CD4-positive, alpha-beta memory T cell (primary cell): ENCODE measurements at regions not wholly inside any gene's neighbourhood (a gene's known extent, or its start where the extent isn't known, plus 50 kb on each side); places are given as distances from the start of the nearest gene placed in this dataset.

Experiments used
- CTCF ChIA-PET: fragments of 350-600 bp; sonication (Branson Sonifier 250); formaldehyde crosslinking; loops from one replicate; lab custom pipeline; 2021; ENCODE audit warnings: inconsistent platforms; ENCODE audit not compliant: partially characterized antibody; lab: Charles Lee
- POLR2A ChIA-PET: fragments of 350-600 bp; sonication (Branson Sonifier 250); formaldehyde crosslinking; loops from one replicate; lab custom pipeline; 2021; ENCODE audit not compliant: partially characterized antibody; lab: Charles Lee
- DNase-seq, 5 donors: peaks; one replicate each; pipeline versions ENCODE4 v3.0.0 to v3.0.0-alpha.2; 2020 to 2022; ENCODE audit warnings: mixed read lengths in 1 of 5
- H3K27ac ChIP-seq: one replicate; pipeline ENCODE4 v1.7.0; 2013; ENCODE audit warnings: low read depth, low read length
- H3K27me3 ChIP-seq: 2 replicates; pipeline ENCODE4 v1.7.0; 2013; ENCODE audit warnings: mild to moderate bottlenecking, low read length, moderate library complexity; ENCODE audit not compliant: insufficient read depth
- H3K36me3 ChIP-seq: 2 replicates; pipeline ENCODE4 v1.7.0; 2013; ENCODE audit warnings: mild to moderate bottlenecking, low read length, moderate library complexity; ENCODE audit not compliant: insufficient read depth
- H3K4me1 ChIP-seq: 2 replicates; pipeline ENCODE4 v1.7.0; 2013; ENCODE audit warnings: mild to moderate bottlenecking, low read length, moderate library complexity; ENCODE audit not compliant: insufficient read depth
- H3K4me3 ChIP-seq, 2 donors: one replicate each; pipeline ENCODE4 v1.7.0; 2013; ENCODE audit warnings: low read length in 2 of 2, mild to moderate bottlenecking in 1 of 2
- H3K9me3 ChIP-seq, 2 donors: one replicate each; pipeline ENCODE4 v1.7.0; 2013; ENCODE audit warnings: low read length in 2 of 2, control low read depth in 1 of 2; ENCODE audit not compliant: control insufficient read depth in 1 of 2
- H3K27ac Mint-ChIP-seq, 7 donors: one replicate each; pipeline ENCODE4 v1.8.0; 2020 to 2021; ENCODE audit warnings: mixed read lengths in 7 of 7, mild to moderate bottlenecking in 6 of 7, inconsistent platforms in 3 of 7, moderate library complexity in 3 of 7
- H3K27me3 Mint-ChIP-seq, 2 donors: one replicate each; pipeline ENCODE4 v1.8.0; 2020 to 2021; ENCODE audit warnings: mixed read lengths in 2 of 2
- H3K36me3 Mint-ChIP-seq, 2 donors: one replicate each; pipeline ENCODE4 v1.8.0; 2020 to 2021; ENCODE audit warnings: mixed read lengths in 2 of 2, inconsistent platforms in 1 of 2, mild to moderate bottlenecking in 1 of 2
- H3K4me1 Mint-ChIP-seq, 4 donors: one replicate each; pipeline ENCODE4 v1.8.0; 2020 to 2021; ENCODE audit warnings: mixed read lengths in 4 of 4, mild to moderate bottlenecking in 1 of 4
- H3K4me3 Mint-ChIP-seq, 8 donors: one replicate each; pipeline ENCODE4 v1.8.0; 2020 to 2021; ENCODE audit warnings: mixed read lengths in 8 of 8, mild to moderate bottlenecking in 7 of 8, moderate library complexity in 6 of 8, inconsistent platforms in 3 of 8
- H3K9me3 Mint-ChIP-seq, 8 donors: one replicate each; pipeline ENCODE4 v1.8.0; 2020 to 2021; ENCODE audit warnings: mixed read lengths in 8 of 8, mild to moderate bottlenecking in 5 of 8, inconsistent platforms in 3 of 8, moderate library complexity in 1 of 8
- intact Hi-C: fragments of 100-400 bp; cut with micrococcal nuclease; formaldehyde crosslinking; loops from one replicate; pipeline ENCODE4 v1.15.1; 2023

DNA sequence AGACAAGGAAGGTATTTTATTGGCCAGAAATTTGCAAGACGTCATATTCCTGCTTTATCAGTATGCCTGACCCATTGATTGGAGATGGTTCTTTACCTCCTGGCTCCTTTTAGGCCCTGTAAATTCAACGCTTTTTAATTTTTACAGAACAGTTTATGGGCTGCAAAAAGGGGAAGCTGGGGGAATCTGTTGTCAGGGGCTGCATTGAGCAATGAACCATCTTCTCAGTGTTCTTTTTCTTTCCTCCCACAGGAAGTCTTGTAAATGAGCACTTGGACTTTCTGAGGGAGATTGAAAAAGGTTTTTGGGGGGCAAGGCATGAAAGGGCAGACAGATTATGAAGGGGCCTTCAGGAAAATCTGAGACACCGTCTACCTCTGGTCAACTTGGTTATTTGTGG is 503.6 kb upstream of the TNP1 start:
- DNase-seq = no peak
- ChIA-PET POLR2A (no interaction called here), CTCF (no interaction called here)
- Histone ChIP-seq H3K36me3 (no peaks in the 10 kb centered on the region), H3K27me3 (no peaks in the 10 kb centered on the region), H3K9me3 (no peaks in the 10 kb centered on the region), H3K27ac (no peak overlapping the region), H3K4me3 (no peak overlapping the region), H3K4me1 (no peaks in the 10 kb centered on the region)
- no peaks in the 10 kb centered on the region for H3K36me3 Mint-ChIP-seq
- no peak overlapping the region for H3K4me3 Mint-ChIP-seq
- H3K9me3 Mint-ChIP-seq = no peaks in the 10 kb centered on the region
- no peaks in the 10 kb centered on the region for H3K4me1 Mint-ChIP-seq
- H3K27ac Mint-ChIP-seq = no peak overlapping the region
- intact Hi-C loops = no loop called here
- no peaks in the 10 kb centered on the region for H3K27me3 Mint-ChIP-seq

DNA sequence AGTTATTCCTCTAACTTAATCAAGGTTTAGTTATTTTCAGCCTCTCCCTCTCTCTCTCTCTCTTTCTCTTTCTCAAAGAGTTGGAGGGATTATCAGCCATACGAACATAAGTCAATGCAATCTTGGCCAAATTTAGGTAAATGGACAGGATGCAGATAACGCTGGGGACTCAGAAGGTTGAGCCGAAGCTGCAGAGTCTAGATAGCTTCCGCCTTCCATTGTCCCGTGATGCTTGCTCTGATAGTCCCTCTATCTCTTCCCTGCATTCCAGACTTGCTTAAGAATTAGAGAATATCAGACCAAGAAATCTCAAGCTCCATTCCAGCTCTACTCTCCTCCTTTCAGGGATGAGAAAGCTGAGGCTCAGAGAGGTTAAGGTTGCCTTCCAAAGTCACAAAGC is 502.8 kb upstream of the TNP1 start:
- H3K27me3 ChIP-seq = no peaks in the 10 kb centered on the region
- no peak overlapping the region for H3K4me3 ChIP-seq
- POLR2A ChIA-PET = no interaction called here
- no peak overlapping the region for H3K27ac Mint-ChIP-seq
- no peaks in the 10 kb centered on the region for H3K4me1 ChIP-seq
- H3K27me3 Mint-ChIP-seq = no peaks in the 10 kb centered on the region
- intact Hi-C loops = no loop called here
- no peaks in the 10 kb centered on the region for H3K9me3 ChIP-seq
- H3K4me1 Mint-ChIP-seq = no peaks in the 10 kb centered on the region
- DNase-seq = no peak
- no peaks in the 10 kb centered on the region for H3K36me3 Mint-ChIP-seq
- CTCF ChIA-PET = no interaction called here
- H3K4me3 Mint-ChIP-seq = no peak overlapping the region
- H3K9me3 Mint-ChIP-seq = no peaks in the 10 kb centered on the region
- no peaks in the 10 kb centered on the region for H3K36me3 ChIP-seq
- no peak overlapping the region for H3K27ac ChIP-seq

DNA sequence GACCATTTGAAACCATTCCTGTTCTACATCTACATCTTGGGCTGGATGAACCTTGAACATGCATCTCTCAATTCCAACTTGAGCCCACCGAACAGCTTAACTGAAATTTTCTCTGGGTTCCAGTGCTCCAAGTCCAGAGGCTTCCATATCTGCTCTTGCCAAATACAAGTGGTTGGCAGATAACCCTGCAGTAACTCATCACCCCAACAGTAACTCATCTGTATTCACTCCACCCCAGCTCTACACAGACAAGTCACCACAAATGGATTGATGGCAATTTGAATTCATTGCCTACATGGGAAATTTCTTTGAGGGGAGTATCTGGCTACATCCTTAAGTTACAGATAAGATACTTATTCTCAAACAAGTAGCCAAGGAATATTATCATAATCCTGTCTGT is 502.4 kb upstream of the TNP1 start:
- no peak overlapping the region for H3K4me3 Mint-ChIP-seq
- H3K36me3 ChIP-seq = no peaks in the 10 kb centered on the region
- no peak for DNase-seq
- H3K27ac ChIP-seq = no peak overlapping the region
- H3K4me3 ChIP-seq = no peak overlapping the region
- no peaks in the 10 kb centered on the region for H3K27me3 ChIP-seq
- H3K9me3 ChIP-seq = no peaks in the 10 kb centered on the region
- POLR2A ChIA-PET = no interaction called here
- H3K4me1 ChIP-seq = no peaks in the 10 kb centered on the region
- H3K9me3 Mint-ChIP-seq = no peaks in the 10 kb centered on the region
- H3K27me3 Mint-ChIP-seq = no peaks in the 10 kb centered on the region
- H3K4me1 Mint-ChIP-seq = no peaks in the 10 kb centered on the region
- CTCF ChIA-PET = no interaction called here
- no peak overlapping the region for H3K27ac Mint-ChIP-seq
- intact Hi-C loops = no loop called here
- H3K36me3 Mint-ChIP-seq = no peaks in the 10 kb centered on the region

DNA sequence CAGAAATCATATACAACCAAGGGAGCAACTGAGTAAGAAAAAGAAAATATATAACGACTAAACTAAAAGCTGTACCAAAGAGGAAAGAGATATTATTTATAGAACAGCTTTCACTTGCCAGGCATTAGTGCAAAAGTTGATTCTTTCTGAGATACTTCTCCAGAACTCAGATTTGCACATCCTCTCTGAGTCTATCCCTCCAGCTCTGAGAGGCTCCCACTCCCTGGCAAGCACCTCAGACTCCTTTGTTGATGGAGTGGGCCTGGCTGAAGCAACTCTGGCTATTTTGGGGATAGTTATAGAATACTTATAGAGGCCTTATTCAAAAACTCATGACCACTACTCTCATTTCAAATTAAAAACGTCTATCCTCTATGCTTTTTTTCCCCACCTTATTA is 501.6 kb upstream of the TNP1 start:
- no peaks in the 10 kb centered on the region for H3K36me3 Mint-ChIP-seq
- ChIA-PET CTCF (no interaction called here), POLR2A (no interaction called here)
- no peak overlapping the region for H3K4me3 Mint-ChIP-seq
- no peak overlapping the region for H3K27ac Mint-ChIP-seq
- Histone ChIP-seq H3K36me3 (no peaks in the 10 kb centered on the region), H3K27ac (no peak overlapping the region), H3K4me3 (no peak overlapping the region), H3K9me3 (no peaks in the 10 kb centered on the region), H3K27me3 (no peaks in the 10 kb centered on the region), H3K4me1 (no peaks in the 10 kb centered on the region)
- H3K27me3 Mint-ChIP-seq = no peaks in the 10 kb centered on the region
- intact Hi-C loops = no loop called here
- no peak for DNase-seq
- no peaks in the 10 kb centered on the region for H3K9me3 Mint-ChIP-seq
- no peaks in the 10 kb centered on the region for H3K4me1 Mint-ChIP-seq

DNA sequence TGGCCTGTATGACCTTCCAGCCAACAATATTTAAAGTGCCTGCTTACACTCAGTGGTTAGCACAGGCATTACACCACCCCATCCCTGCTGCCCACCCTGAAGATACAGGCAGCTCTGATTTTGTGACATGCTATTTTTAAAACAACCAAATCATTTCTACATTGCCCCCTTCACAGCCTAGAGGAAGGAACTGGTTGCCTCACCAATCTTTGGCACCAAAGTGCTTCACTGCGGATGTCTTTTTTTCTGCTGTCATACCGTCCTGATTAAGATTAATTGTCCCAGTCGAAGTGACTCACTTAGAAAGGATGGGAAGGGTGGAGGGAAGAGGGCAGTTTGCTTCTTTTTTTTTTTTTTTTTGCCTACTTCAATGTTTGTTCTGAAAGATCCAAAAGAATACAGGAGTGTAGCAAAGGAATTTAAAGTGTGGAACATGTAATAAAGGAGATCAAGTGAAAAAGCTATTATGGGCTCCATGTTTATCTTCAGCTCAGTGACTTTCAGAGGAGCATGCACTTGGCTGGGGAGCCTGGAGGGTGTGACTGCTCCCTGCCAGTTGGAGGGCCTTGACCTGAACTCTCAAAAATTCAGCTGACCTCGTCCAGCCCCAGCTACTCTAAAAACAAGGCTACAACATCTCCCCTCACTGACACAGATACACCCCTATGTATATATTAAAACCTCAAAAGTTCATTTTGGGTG is 501.1 kb upstream of the TNP1 start:
- intact Hi-C loops = no loop called here
- H3K36me3 ChIP-seq = no peaks in the 10 kb centered on the region
- H3K4me3 ChIP-seq = no peak overlapping the region
- Mint-ChIP-seq H3K36me3 (no peaks in the 10 kb centered on the region), H3K27ac (no peak overlapping the region), H3K27me3 (no peaks in the 10 kb centered on the region), H3K9me3 (no peaks in the 10 kb centered on the region), H3K4me3 (no peak overlapping the region), H3K4me1 (no peaks in the 10 kb centered on the region)
- ChIA-PET POLR2A (no interaction called here), CTCF (no interaction called here)
- H3K4me1 ChIP-seq = no peaks in the 10 kb centered on the region
- no peak for DNase-seq
- no peaks in the 10 kb centered on the region for H3K9me3 ChIP-seq
- no peak overlapping the region for H3K27ac ChIP-seq
- no peaks in the 10 kb centered on the region for H3K27me3 ChIP-seq

DNA sequence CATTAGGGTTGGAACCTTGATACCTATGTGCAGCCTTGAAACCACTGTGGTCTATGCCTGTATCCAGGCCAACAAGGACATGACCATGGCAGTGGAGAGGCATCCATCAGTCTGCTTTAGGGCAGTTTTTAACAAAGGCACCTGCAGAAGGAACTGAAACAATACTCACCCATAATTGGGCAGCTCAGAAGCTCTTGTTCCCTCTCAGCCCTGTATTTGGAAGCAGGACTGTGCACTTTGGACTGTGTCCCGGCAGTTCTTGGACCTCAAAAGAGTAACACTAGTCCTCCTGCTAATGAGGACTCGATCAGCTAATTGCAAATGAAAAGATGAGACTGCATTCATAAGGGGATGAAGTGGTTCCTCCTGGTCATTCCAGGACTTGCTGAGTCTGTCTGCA is 500.2 kb upstream of the TNP1 start:
- DNase-seq = no peak
- Mint-ChIP-seq H3K27ac (no peak overlapping the region), H3K27me3 (no peaks in the 10 kb centered on the region), H3K9me3 (peaks cover 0 to 2% (median 0%) of the 10 kb centered on the region in 8 donors), H3K4me1 (no peaks in the 10 kb centered on the region), H3K36me3 (no peaks in the 10 kb centered on the region), H3K4me3 (no peak overlapping the region)
- H3K9me3 ChIP-seq = no peaks in the 10 kb centered on the region
- intact Hi-C loops = no loop called here
- H3K36me3 ChIP-seq = no peaks in the 10 kb centered on the region
- POLR2A ChIA-PET = no interaction called here
- H3K4me1 ChIP-seq = no peaks in the 10 kb centered on the region
- no peak overlapping the region for H3K4me3 ChIP-seq
- no peak overlapping the region for H3K27ac ChIP-seq
- CTCF ChIA-PET = no interaction called here
- no peaks in the 10 kb centered on the region for H3K27me3 ChIP-seq

DNA sequence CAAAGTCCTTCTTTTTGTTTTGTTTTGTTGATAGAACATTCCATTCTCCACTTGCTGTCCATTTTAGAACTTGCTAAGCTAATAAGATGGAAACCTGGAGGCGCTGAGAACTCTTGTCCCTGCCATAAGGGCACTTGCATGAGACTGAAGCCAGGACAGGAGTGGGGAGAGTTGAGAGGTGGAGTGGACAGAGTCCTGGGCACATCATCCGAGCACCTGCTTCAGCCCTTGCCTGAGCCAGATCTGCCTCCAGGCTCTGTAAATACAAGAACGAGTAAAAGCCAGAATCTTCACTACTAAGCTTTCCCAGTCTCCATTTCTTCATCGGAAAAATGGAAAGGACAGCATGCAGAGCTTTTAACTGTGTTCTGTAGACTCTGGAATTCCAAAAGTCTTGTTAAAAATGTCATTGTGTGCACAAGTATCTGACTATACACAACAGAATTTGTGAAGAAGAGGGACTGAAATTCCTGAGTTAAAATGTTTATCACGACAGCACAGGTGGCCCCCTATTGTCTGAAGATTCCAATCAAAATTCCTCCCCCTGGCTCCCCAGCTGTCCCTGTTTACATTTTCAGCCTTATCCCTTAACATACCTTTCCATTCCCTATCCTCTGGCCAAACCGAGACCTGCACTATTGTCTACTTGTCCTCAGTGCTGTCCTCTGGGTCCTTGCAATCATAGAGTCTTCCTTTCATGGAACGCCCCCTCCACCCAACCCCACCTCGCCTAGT is 498.2 kb upstream of the TNP1 start:
- Mint-ChIP-seq H3K9me3 (peaks cover 0 to 3% (median 0%) of the 10 kb centered on the region in 8 donors), H3K27ac (no peak overlapping the region), H3K4me3 (no peak overlapping the region), H3K36me3 (no peaks in the 10 kb centered on the region), H3K27me3 (peaks cover 0 to 1% of the 10 kb centered on the region in 2 donors), H3K4me1 (no peaks in the 10 kb centered on the region)
- Histone ChIP-seq H3K4me3 (no peak overlapping the region), H3K27ac (no peak overlapping the region), H3K36me3 (no peaks in the 10 kb centered on the region), H3K9me3 (no peaks in the 10 kb centered on the region), H3K27me3 (no peaks in the 10 kb centered on the region), H3K4me1 (no peaks in the 10 kb centered on the region)
- intact Hi-C loops = no loop called here
- ChIA-PET POLR2A (no interaction called here), CTCF (no interaction called here)
- no peak for DNase-seq
